Liver (tissue), 3 donors: ENCODE measurements at regions not wholly inside any gene's neighbourhood (a gene's known extent, or its start where the extent isn't known, plus 50 kb on each side); places are given as distances from the start of the nearest gene placed in this dataset.

ENCODE experiments used
- ATF3 ChIP-seq: IDR thresholded peaks from 2 replicates; pipeline ENCODE4 v1.6.1; 2016; ENCODE audit warnings: antibody characterized with exemption
- CTCF ChIP-seq: fragments of 150-350 bp; IDR thresholded peaks from 2 replicates; pipeline ENCODE4 v1.5.1; 2017; ENCODE audit warnings: improper control_type of control experiment, low read depth, low read length; ENCODE audit not compliant: missing input control
- EGR1 ChIP-seq, 2 donors: IDR thresholded peaks; 2 replicates each; pipeline ENCODE4 v1.6.1; 2016 to 2018; ENCODE audit warnings: antibody characterized with exemption in 2 of 2, low read depth in 2 of 2
- FOXA1 ChIP-seq: IDR thresholded peaks from 2 replicates; pipeline ENCODE4 v1.6.1; 2016; ENCODE audit warnings: antibody characterized with exemption
- GABPA ChIP-seq, 2 donors: IDR thresholded peaks in 1 of 2; conservative IDR thresholded peaks in 1 of 2; 2 replicates each; pipeline ENCODE4 v1.6.1; 2016; ENCODE audit warnings: antibody characterized with exemption in 2 of 2, mild to moderate bottlenecking in 1 of 2, moderate library complexity in 1 of 2
- JUND ChIP-seq, 2 donors: IDR thresholded peaks; 2 replicates each; pipeline ENCODE4 v1.6.1; 2016; ENCODE audit warnings: antibody characterized with exemption in 2 of 2
- MAX ChIP-seq: IDR thresholded peaks from 2 replicates; pipeline ENCODE4 v1.6.1; 2016; ENCODE audit warnings: antibody characterized with exemption
- RAD21 ChIP-seq, 2 donors: IDR thresholded peaks; 2 replicates each; pipeline ENCODE4 v1.6.1; 2016; ENCODE audit warnings: antibody characterized with exemption in 2 of 2, mild to moderate bottlenecking in 2 of 2
- REST ChIP-seq: IDR thresholded peaks from 2 replicates; pipeline ENCODE4 v1.6.1; 2016; ENCODE audit warnings: antibody characterized with exemption, mild to moderate bottlenecking
- RXRA ChIP-seq, 2 donors: IDR thresholded peaks; 2 replicates each; pipeline ENCODE4 v1.6.1; 2017 to 2018; ENCODE audit warnings: antibody characterized with exemption in 2 of 2, mild to moderate bottlenecking in 1 of 2
- TAF1 ChIP-seq: conservative IDR thresholded peaks from 2 replicates; pipeline ENCODE4 v1.6.1; 2016; ENCODE audit warnings: antibody characterized with exemption, mild to moderate bottlenecking
- YY1 ChIP-seq: IDR thresholded peaks from 2 replicates; pipeline ENCODE4 v1.6.1; 2016; ENCODE audit warnings: antibody characterized with exemption, mild to moderate bottlenecking
- ZBTB33 ChIP-seq: IDR thresholded peaks from 2 replicates; pipeline ENCODE4 v1.6.1; 2016; ENCODE audit warnings: antibody characterized with exemption
- donor health status: healthy.
- donor health status: healthy.

- TF ChIP-seq MAX = no peak
- TF ChIP-seq CTCF = no peak
- TF ChIP-seq RAD21 (IDR thresholded peaks at IDR 0.05) = no peak
- no peak for TF ChIP-seq TAF1
- TF ChIP-seq ZBTB33 = no peak
- no peak for TF ChIP-seq EGR1 (IDR thresholded peaks at IDR 0.05; ENCODE audit: low read depth in 2 of 2)
- no peak for TF ChIP-seq YY1
- TF ChIP-seq RXRA (IDR thresholded peaks at IDR 0.05) = no peak
- TF ChIP-seq JUND (IDR thresholded peaks at IDR 0.05) = no peak
- TF ChIP-seq REST = no peak
- no peak for TF ChIP-seq GABPA (IDR thresholded peaks at IDR 0.05 in 1 of 2, conservative IDR thresholded peaks at IDR 0.05 in 1 of 2)
- no peak for TF ChIP-seq ATF3
- TF ChIP-seq FOXA1 = no peak
These were observed 144.3 kb upstream of the ADAMTS9 start for GRCh38 chr3:64832098-64832497.
